GM19395 (cell line): ENCODE measurements at regions not wholly inside any gene's neighbourhood (a gene's known extent, or its start where the extent isn't known, plus 50 kb on each side); places are given as distances from the start of the nearest gene placed in this dataset.
A peak's percentile ranks its signal among the peaks of the same experiment; 100 is the strongest.
"Not testable (repeated sequence)": the region's sequence is repeated elsewhere in the genome, so short reads cannot be mapped to it uniquely, and the experiment has no call there.

Source experiments
- ATAC-seq: cut with Tn5 transposase; IDR thresholded peaks from one replicate; pipeline ENCODE4 v1.9.1; 2021; ENCODE audit warnings: mild to moderate bottlenecking, moderate library complexity; ENCODE audit not compliant: unreplicated experiment

- ATAC-seq: no peak
Measured at GRCh38 chr5:159805021-159805420, 111.3 kb upstream of the ADRA1B start.

- not testable (repeated sequence) for ATAC-seq
Measured at GRCh38 chr5:159807135-159807534, 109.1 kb upstream of the ADRA1B start.

- no peak for ATAC-seq
Measured at GRCh38 chr5:159807586-159807985, 108.7 kb upstream of the ADRA1B start.

- no peak for ATAC-seq
Measured at GRCh38 chr5:159811712-159812111, 104.6 kb upstream of the ADRA1B start.

- not testable (repeated sequence) for ATAC-seq
Measured at GRCh38 chr5:159812759-159813158, 103.5 kb upstream of the ADRA1B start.

GRCh38 chr5:159814222-159814621, 102.1 kb upstream of the ADRA1B start:
- no peak for ATAC-seq

GRCh38 chr5:159814805-159815585, 101.3 kb upstream of the ADRA1B start:
- ATAC-seq: no peak

- ATAC-seq: no peak
Measured at GRCh38 chr5:159817262-159818029, 98.8 kb upstream of the ADRA1B start.

GRCh38 chr5:159819591-159820411, 96.5 kb upstream of the ADRA1B start:
- no peak for ATAC-seq

- ATAC-seq: no peak
Measured at GRCh38 chr5:159820692-159821091, 95.6 kb upstream of the ADRA1B start.

- ATAC-seq: no peak
Measured at GRCh38 chr5:159821461-159821940, 94.8 kb upstream of the ADRA1B start.

- ATAC-seq: no peak
Measured at GRCh38 chr5:159824188-159825161, 91.8 kb upstream of the ADRA1B start.

- no peak for ATAC-seq
Measured at GRCh38 chr5:159825551-159826051, 90.7 kb upstream of the ADRA1B start.

GRCh38 chr5:159826351-159827214, 89.7 kb upstream of the ADRA1B start:
- peak; percentile 98 for ATAC-seq

GRCh38 chr5:159827861-159828260, 88.4 kb upstream of the ADRA1B start:
- no peak for ATAC-seq

GRCh38 chr5:159832073-159832472, 84.2 kb upstream of the ADRA1B start:
- ATAC-seq: no peak

GRCh38 chr5:159833088-159833487, 83.2 kb upstream of the ADRA1B start:
- no peak for ATAC-seq

GRCh38 chr5:159833846-159834245, 82.4 kb upstream of the ADRA1B start:
- ATAC-seq: no peak

- no peak for ATAC-seq
Measured at GRCh38 chr5:159835548-159835947, 80.7 kb upstream of the ADRA1B start.
